IPS DF 6.9 (cell line): ENCODE measurements at regions not wholly inside any gene's neighbourhood (a gene's known extent, or its start where the extent isn't known, plus 50 kb on each side); places are given as distances from the start of the nearest gene placed in this dataset.
A peak's percentile ranks its signal among the peaks of the same experiment; 100 is the strongest.

Experiments used
- DNase-seq: peaks from one replicate; pipeline ENCODE4 v3.0.0-alpha.2; 2013; ENCODE audit warnings: low read depth, low spot score
- H3K27ac ChIP-seq: one replicate; pipeline ENCODE4 v1.5.1; 2013; ENCODE audit warnings: low read length, control low read depth
- H3K27me3 ChIP-seq: 2 replicates; pipeline ENCODE4 v1.6.1; 2013; ENCODE audit warnings: mild to moderate bottlenecking, low read length; ENCODE audit not compliant: control insufficient read depth, insufficient read depth
- H3K36me3 ChIP-seq: 2 replicates; pipeline ENCODE4 v1.6.1; 2013; ENCODE audit warnings: low read length; ENCODE audit not compliant: control insufficient read depth, insufficient read depth
- H3K4me1 ChIP-seq: 2 replicates; pipeline ENCODE4 v1.6.1; 2013; ENCODE audit warnings: low read length; ENCODE audit not compliant: control insufficient read depth, insufficient read depth
- H3K4me3 ChIP-seq: 2 replicates; pipeline ENCODE4 v1.5.1; 2013; ENCODE audit warnings: mild to moderate bottlenecking, low read length
- H3K9me3 ChIP-seq: 2 replicates; pipeline ENCODE4 v1.6.1; 2013; ENCODE audit warnings: low read length, inconsistent platforms; ENCODE audit not compliant: control insufficient read depth, insufficient read depth
- WGBS: extraction: QIAGEN DNeasy Blood & Tissue Kit; methylation state at CpG from one replicate; pipeline ENCODE4 v1.1.7; 2013; ENCODE audit warnings: mixed read lengths, missing lambda C conversion rate; ENCODE audit not compliant: insufficient read length, insufficient coverage; 5-methylcytosine and 5-hydroxymethylcytosine counted together

DNA sequence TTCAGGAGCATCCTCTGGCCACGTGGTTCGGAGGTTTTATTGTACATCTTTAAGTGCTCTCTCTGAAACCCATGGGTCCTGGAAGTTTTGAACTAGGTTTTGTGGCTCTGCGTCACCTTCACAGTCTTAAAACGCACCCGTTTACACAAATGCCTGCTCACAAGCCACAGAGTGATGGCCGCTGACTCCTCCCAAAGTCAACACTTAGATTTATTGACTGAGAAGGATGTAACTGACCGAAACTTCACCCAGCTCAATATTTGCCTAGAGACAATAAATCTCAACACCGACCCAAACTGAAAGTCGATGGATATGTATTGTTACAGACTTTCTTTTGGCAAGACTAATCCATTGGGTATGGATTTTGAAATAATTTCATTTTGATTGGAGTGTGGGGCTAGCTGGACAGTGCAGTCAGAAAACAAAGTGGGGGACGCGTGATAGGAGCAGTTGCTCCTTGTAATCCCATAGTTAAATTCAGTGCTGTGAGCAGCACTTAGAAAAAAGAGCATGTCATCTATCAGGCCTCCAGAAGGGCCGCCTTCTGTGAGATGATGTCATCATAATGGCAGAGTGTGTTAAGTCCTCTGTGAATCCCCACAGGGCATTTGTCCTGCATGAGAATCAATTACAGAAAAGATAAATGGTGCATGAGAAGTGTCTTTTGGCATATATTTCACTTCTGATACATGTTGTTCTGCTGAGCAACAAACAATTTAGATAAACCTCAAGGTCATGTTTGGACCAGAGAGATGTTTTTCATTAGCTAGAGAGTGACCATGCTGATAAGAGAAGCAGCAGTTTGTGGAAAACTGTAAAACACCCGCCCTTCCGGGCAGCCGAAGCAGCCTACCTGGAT lies 183.7 kb downstream of the INO80D start:
- Histone ChIP-seq H3K4me3 (no peak overlapping the region), H3K27me3 (no peaks in the 10 kb centered on the region), H3K9me3 (no peaks in the 10 kb centered on the region), H3K4me1 (no peaks in the 10 kb centered on the region), H3K27ac (no peak overlapping the region), H3K36me3 (no peaks in the 10 kb centered on the region)
- no peak for DNase-seq
- WGBS: no CpG with 5 or more reads among the region's 15 CpGs

- H3K36me3 ChIP-seq: no peaks in the 10 kb centered on the region
- H3K9me3 ChIP-seq: no peaks in the 10 kb centered on the region
- DNase-seq: no peak
- no peak overlapping the region for H3K4me3 ChIP-seq
- no peak overlapping the region for H3K27ac ChIP-seq
- no peaks in the 10 kb centered on the region for H3K4me1 ChIP-seq
- no peaks in the 10 kb centered on the region for H3K27me3 ChIP-seq
- WGBS: no CpG with 5 or more reads among the region's 4 CpGs
These were observed 184.5 kb downstream of the INO80D start for GRCh38 chr2:205901491-205901890.

DNA sequence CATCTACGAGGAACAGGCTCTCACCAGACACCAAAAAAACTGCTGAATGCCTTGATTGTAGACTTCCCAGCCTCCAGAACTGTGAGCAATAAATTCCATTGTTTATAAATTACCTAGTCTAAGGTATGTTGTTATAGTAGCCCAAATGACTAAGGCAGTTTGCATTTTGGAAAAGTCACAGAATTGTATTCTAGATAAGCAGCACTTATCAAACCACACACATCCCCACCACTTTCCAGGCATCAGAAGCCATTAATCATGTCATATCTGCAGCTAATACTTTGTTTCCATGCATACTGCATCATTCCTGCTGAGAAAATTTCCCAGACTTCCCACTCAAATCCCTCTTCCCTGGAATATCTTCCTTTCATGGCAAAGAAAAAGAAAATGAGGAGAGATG lies 187.2 kb downstream of the INO80D start:
- Histone ChIP-seq H3K36me3 (no peaks in the 10 kb centered on the region), H3K9me3 (no peaks in the 10 kb centered on the region), H3K27ac (no peak overlapping the region), H3K4me1 (no peaks in the 10 kb centered on the region), H3K4me3 (no peak overlapping the region), H3K27me3 (no peaks in the 10 kb centered on the region)
- no peak for DNase-seq
- no CpG with 5 or more reads among the region's 1 CpG for WGBS

DNA sequence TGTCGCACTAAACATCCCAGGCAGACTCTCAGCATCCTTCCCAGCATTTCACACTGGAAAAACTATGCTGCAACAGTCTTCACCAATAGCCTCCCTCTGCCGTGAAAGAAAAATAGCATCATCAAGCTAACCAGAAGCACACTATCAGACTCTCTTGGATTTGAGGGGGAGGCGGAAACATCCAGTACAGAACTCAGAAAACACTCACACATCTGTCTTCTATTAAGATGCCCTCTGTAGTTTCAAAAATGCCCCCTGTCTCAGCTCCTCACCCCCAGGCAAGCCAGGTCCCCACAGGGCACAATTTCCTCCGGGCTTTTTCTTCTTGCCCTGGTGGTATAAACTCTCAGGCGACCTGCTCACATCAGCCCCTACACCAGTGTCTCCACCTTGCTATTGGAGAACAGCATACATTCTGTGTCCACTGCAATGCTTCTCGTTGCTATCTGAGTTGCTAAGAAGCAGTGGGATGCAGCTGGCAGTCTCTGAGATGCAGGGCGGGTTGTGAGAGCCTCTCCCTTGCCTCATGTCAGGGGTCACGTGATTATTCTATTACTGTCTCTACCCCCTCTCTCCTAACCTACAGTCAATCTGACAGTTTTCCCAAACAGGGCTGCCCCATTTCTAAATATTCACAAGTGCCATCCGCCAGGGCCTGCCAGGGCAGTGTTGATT lies 189.9 kb downstream of the INO80D start:
- Histone ChIP-seq H3K27me3 (no peaks in the 10 kb centered on the region), H3K4me3 (no peak overlapping the region), H3K36me3 (no peaks in the 10 kb centered on the region), H3K4me1 (no peaks in the 10 kb centered on the region), H3K27ac (no peak overlapping the region), H3K9me3 (no peaks in the 10 kb centered on the region)
- WGBS: no CpG with 5 or more reads among the region's 9 CpGs
- DNase-seq: no peak

- no peak overlapping the region for H3K4me3 ChIP-seq
- DNase-seq: no peak
- no CpG with 5 or more reads among the region's 17 CpGs for WGBS
- H3K9me3 ChIP-seq: no peaks in the 10 kb centered on the region
- H3K27ac ChIP-seq: no peak overlapping the region
- no peaks in the 10 kb centered on the region for H3K27me3 ChIP-seq
- no peaks in the 10 kb centered on the region for H3K36me3 ChIP-seq
- no peaks in the 10 kb centered on the region for H3K4me1 ChIP-seq
These were observed 193.2 kb downstream of the INO80D start for GRCh38 chr2:205892665-205893259.

GRCh38 chr2:205892251-205892655 lies 193.7 kb downstream of the INO80D start:
- no peak overlapping the region for H3K27ac ChIP-seq
- DNase-seq: no peak
- H3K36me3 ChIP-seq: no peaks in the 10 kb centered on the region
- H3K4me3 ChIP-seq: no peak overlapping the region
- H3K4me1 ChIP-seq: no peaks in the 10 kb centered on the region
- WGBS: no CpG with 5 or more reads among the region's 10 CpGs
- H3K27me3 ChIP-seq: no peaks in the 10 kb centered on the region
- H3K9me3 ChIP-seq: no peaks in the 10 kb centered on the region

DNA sequence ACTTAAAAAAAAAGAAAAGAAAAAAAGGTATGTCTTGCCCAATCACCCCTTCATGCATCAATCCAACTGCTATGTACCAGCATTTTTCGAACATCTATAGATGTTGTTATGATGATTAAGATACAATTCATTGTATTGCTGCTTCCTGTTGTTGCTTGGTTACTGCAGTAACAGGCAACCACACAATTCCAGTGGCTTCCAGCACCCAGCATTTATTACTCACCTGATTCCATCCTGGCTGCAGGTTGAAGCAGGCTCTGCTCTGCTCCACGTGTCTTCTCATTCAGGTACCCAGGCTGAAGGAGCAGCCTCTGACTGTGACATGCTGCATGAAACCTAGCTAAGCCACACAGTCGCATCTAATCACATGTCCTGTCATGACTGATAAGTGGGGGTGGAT lies 196.9 kb downstream of the INO80D start:
- no peak overlapping the region for H3K4me3 ChIP-seq
- H3K27ac ChIP-seq: no peak overlapping the region
- H3K27me3 ChIP-seq: no peaks in the 10 kb centered on the region
- no peaks in the 10 kb centered on the region for H3K4me1 ChIP-seq
- no peaks in the 10 kb centered on the region for H3K36me3 ChIP-seq
- no peaks in the 10 kb centered on the region for H3K9me3 ChIP-seq
- no CpG with 5 or more reads among the region's 3 CpGs for WGBS
- no peak for DNase-seq

GRCh38 chr2:205887637-205888036 lies 198.3 kb downstream of the INO80D start:
- no peak for DNase-seq
- WGBS: no CpG with 5 or more reads among the region's 10 CpGs
- Histone ChIP-seq H3K4me1 (no peaks in the 10 kb centered on the region), H3K27ac (no peak overlapping the region), H3K36me3 (no peaks in the 10 kb centered on the region), H3K27me3 (no peaks in the 10 kb centered on the region), H3K4me3 (no peak overlapping the region), H3K9me3 (no peaks in the 10 kb centered on the region)

DNA sequence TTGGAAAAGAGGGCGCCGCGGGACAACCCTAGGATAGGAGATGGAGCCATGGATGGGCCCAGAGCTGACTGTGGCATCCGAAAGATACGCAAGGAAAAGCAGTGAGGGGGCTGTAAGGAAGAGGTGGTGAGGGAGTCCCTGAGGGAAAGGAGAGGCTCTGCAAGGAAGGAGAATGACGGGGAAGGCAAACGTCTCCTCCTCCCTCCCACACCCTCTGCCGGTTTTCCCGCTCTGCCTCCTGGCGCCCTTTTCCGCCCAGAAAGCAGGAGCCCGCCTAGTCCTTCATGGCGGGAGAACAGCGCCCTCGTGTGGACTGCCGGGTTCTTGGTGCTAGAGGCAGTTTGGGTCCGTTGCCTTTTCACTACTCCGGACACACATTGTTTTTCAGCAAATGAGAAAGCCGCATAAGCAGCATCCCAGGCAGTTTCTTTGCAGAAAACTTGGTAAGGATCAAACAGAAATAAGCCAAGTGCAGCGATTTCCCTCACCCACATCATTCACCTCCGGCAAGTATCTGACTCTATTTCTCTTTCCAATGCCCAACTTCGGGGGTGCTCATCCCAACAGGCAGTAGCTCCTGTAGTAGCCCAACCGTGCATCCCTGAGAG lies 200.4 kb downstream of the INO80D start:
- Histone ChIP-seq H3K36me3 (no peaks in the 10 kb centered on the region), H3K9me3 (no peaks in the 10 kb centered on the region), H3K27ac (no peak overlapping the region), H3K4me3 (no peak overlapping the region), H3K27me3 (no peaks in the 10 kb centered on the region), H3K4me1 (no peaks in the 10 kb centered on the region)
- WGBS: no CpG with 5 or more reads among the region's 23 CpGs
- DNase-seq: peak; percentile 85

GRCh38 chr2:205883965-205884364 lies 201.7 kb downstream of the NRP2 start:
- DNase-seq: no peak
- Histone ChIP-seq H3K9me3 (no peaks in the 10 kb centered on the region), H3K4me3 (no peak overlapping the region), H3K27ac (no peak overlapping the region), H3K27me3 (no peaks in the 10 kb centered on the region), H3K4me1 (no peaks in the 10 kb centered on the region; the same call in 1 of the 2 replicates), H3K36me3 (no peaks in the 10 kb centered on the region)
- WGBS: no CpG with 5 or more reads among the region's 4 CpGs
